DND-41 (cell line): ENCODE measurements at regions not wholly inside any gene's neighbourhood (a gene's known extent, or its start where the extent isn't known, plus 50 kb on each side); places are given as distances from the start of the nearest gene placed in this dataset.

ENCODE experiments used
- ATAC-seq: fragments of 200-7000 bp; cut with Tn5 transposase; 3 replicates; pipeline ENCODE4 v1.9.1; 2021; ENCODE audit warnings: low read depth; ENCODE audit not compliant: insufficient read depth
- DNase-seq: peaks from one replicate; pipeline ENCODE4 v3.0.0-alpha.2; 2020
- H2AFZ ChIP-seq: 2 replicates; pipeline ENCODE4 v1.6.0; 2012; ENCODE audit warnings: low read depth, low read length
- H3K27ac ChIP-seq: 2 replicates; pipeline ENCODE4 v1.5.1; 2012; ENCODE audit warnings: low read length, inconsistent platforms
- H3K27me3 ChIP-seq: fragments of 200-600 bp; sonication (generic); 2 replicates; pipeline ENCODE4 v1.6.0; 2012; ENCODE audit warnings: low read length, mild to moderate bottlenecking, inconsistent platforms; ENCODE audit not compliant: insufficient read depth, poor library complexity
- H3K36me3 ChIP-seq: 2 replicates; pipeline ENCODE4 v1.5.1; 2012; ENCODE audit warnings: low read length, inconsistent platforms; ENCODE audit not compliant: insufficient read depth
- H3K4me1 ChIP-seq: 2 replicates; pipeline ENCODE4 v1.5.1; 2012; ENCODE audit warnings: mild to moderate bottlenecking, low read length; ENCODE audit not compliant: insufficient read depth
- H3K4me2 ChIP-seq: 2 replicates; pipeline ENCODE4 v1.6.0; 2012; ENCODE audit warnings: mild to moderate bottlenecking, moderate library complexity, low read length, inconsistent platforms; ENCODE audit not compliant: insufficient read depth
- H3K4me3 ChIP-seq, 2 experiments: fragments of 200-600 bp in 1 of 2; shearing (Covaris generic) in 1 of 2; 2 replicates each; pipeline ENCODE4 v1.5.1; 2012 to 2016; ENCODE audit warnings: inconsistent platforms in 2 of 2, low read length in 2 of 2, mild to moderate bottlenecking in 2 of 2, low read depth in 1 of 2, moderate library complexity in 1 of 2
- H3K79me2 ChIP-seq: 2 replicates; pipeline ENCODE4 v1.6.0; 2012; ENCODE audit warnings: low read length, inconsistent platforms; ENCODE audit not compliant: insufficient read depth
- H3K9ac ChIP-seq: 2 replicates; pipeline ENCODE4 v1.6.0; 2012; ENCODE audit warnings: low read depth, mild to moderate bottlenecking, inconsistent platforms, low read length, moderate library complexity
- H3K9me3 ChIP-seq: 2 replicates; pipeline ENCODE4 v1.5.1; 2012; ENCODE audit warnings: low read length, moderate library complexity, mild to moderate bottlenecking, inconsistent platforms; ENCODE audit not compliant: insufficient read depth, severe bottlenecking
- H4K20me1 ChIP-seq: 2 replicates; pipeline ENCODE4 v1.6.0; 2012; ENCODE audit warnings: low read length; ENCODE audit not compliant: insufficient read depth
- CTCF ChIP-seq: IDR thresholded peaks from 2 replicates; pipeline ENCODE4 v1.5.1; 2012; ENCODE audit warnings: borderline replicate concordance, low read length, moderate library complexity, mild to moderate bottlenecking; ENCODE audit not compliant: poor library complexity, severe bottlenecking; ENCODE audit errors: extremely low read depth
- EZH2 ChIP-seq: IDR thresholded peaks from 3 replicates; pipeline ENCODE4 v1.6.1; 2012; ENCODE audit warnings: borderline replicate concordance, low read depth, mild to moderate bottlenecking, moderate library complexity, low read length, inconsistent platforms; ENCODE audit not compliant: severe bottlenecking

GRCh38 chr1:9447215-9447960, 91.9 kb upstream of the SLC25A33 start:
- Histone ChIP-seq H3K27ac (no peak overlapping the region), H3K27me3 (no peaks in the 10 kb centered on the region)

GRCh38 chr1:9448132-9449109, 90.8 kb upstream of the SLC25A33 start:
- ATAC-seq: peak; percentile 60; the same call in 2 of the 3 replicates
- Histone ChIP-seq H3K27me3 (no peaks in the 10 kb centered on the region), H3K27ac (peak overlapping the region; percentile 0; the same call in 1 of the 2 replicates), H2AFZ (no peak overlapping the region), H4K20me1 (no peaks in the 10 kb centered on the region), H3K4me1 (peaks cover 14% of the 10 kb centered on the region), H3K4me3 (no peak overlapping the region), H3K9ac (no peak overlapping the region), H3K4me2 (no peak overlapping the region), H3K9me3 (no peaks in the 10 kb centered on the region), H3K36me3 (no peaks in the 10 kb centered on the region), H3K79me2 (no peaks in the 10 kb centered on the region)
- DNase-seq: peak; percentile 32
- no peak for TF ChIP-seq EZH2
- peak; percentile 14 for TF ChIP-seq CTCF

More at GRCh38 chr1:9447215-9447960, 91.9 kb upstream of the SLC25A33 start:
- Histone ChIP-seq H3K9me3 (no peaks in the 10 kb centered on the region), H3K4me1 (peaks cover 14% of the 10 kb centered on the region), H3K4me2 (no peak overlapping the region), H2AFZ (no peak overlapping the region), H3K79me2 (no peaks in the 10 kb centered on the region), H3K9ac (no peak overlapping the region), H3K36me3 (no peaks in the 10 kb centered on the region), H3K4me3 (no peak overlapping the region), H4K20me1 (no peaks in the 10 kb centered on the region)
- DNase-seq (no peak), ATAC-seq (no peak)
- TF ChIP-seq CTCF: no peak
- TF ChIP-seq EZH2: no peak

GRCh38 chr1:9449110-9449627, 90.1 kb upstream of the SLC25A33 start:
- Histone ChIP-seq H2AFZ (no peak overlapping the region), H3K9me3 (no peaks in the 10 kb centered on the region), H3K4me3 (no peak overlapping the region), H3K4me1 (peaks cover 14% of the 10 kb centered on the region), H3K9ac (no peak overlapping the region), H3K27me3 (no peaks in the 10 kb centered on the region), H3K27ac (no peak overlapping the region), H3K4me2 (no peak overlapping the region), H3K79me2 (no peaks in the 10 kb centered on the region), H3K36me3 (no peaks in the 10 kb centered on the region), H4K20me1 (no peaks in the 10 kb centered on the region)
- ATAC-seq (no peak), DNase-seq (no peak)
- TF ChIP-seq EZH2: no peak
